ENCODE measurements at regions not wholly inside any gene's neighbourhood (a gene's known extent, or its start where the extent isn't known, plus 50 kb on each side); places are given as distances from the start of the nearest gene placed in this dataset.

DNA sequence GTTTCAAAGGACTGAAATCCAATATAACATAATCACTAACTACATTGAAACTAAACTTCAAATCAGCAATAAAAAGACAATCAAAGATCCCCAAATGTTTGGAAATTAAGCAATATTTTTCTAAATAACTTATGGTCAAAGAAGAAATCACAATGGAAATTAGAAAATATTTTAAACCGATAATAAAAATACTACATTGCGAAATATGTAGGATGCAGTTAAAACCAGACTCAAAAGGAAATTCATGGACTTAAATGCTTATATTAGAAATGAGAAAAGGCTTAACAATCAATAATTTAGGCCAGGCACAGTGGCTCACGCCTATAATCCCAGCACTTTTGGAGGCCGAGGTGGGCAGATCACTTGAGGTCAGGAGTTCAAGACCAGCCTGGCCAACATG is 79.0 kb upstream of the HAAO start:
- TF ChIP-seq CTCF (IDR thresholded peaks at IDR 0.05; ENCODE audit: low read depth, low read length): no peak
- H3K36me3 ChIP-seq: no peaks in the 10 kb centered on the region
- H3K27me3 ChIP-seq (ENCODE audit: insufficient read depth, low read depth, severe bottlenecking): no peaks in the 10 kb centered on the region
- H3K27ac ChIP-seq: no peak overlapping the region
- H3K9me3 ChIP-seq (ENCODE audit: severe bottlenecking): peaks cover 11% of the 10 kb centered on the region
- no peak for DNase-seq
- no peak overlapping the region for H3K4me3 ChIP-seq (ENCODE audit: low read depth, low read length)

- Histone ChIP-seq H3K9me3 (ENCODE audit: severe bottlenecking) (peaks cover 11% of the 10 kb centered on the region), H3K36me3 (no peaks in the 10 kb centered on the region), H3K27ac (no peak overlapping the region), H3K27me3 (ENCODE audit: insufficient read depth, low read depth, severe bottlenecking) (no peaks in the 10 kb centered on the region), H3K4me3 (ENCODE audit: low read depth, low read length) (no peak overlapping the region)
- TF ChIP-seq CTCF (IDR thresholded peaks at IDR 0.05; ENCODE audit: low read depth, low read length): no peak
- DNase-seq: no peak
Observed at GRCh38 chr2:42868874-42869273, 76.5 kb upstream of the HAAO start.

- no peak for DNase-seq
- no peaks in the 10 kb centered on the region for H3K36me3 ChIP-seq
- H3K9me3 ChIP-seq (ENCODE audit: severe bottlenecking): peaks cover 11% of the 10 kb centered on the region
- no peak overlapping the region for H3K4me3 ChIP-seq (ENCODE audit: low read depth, low read length)
- TF ChIP-seq CTCF (IDR thresholded peaks at IDR 0.05; ENCODE audit: low read depth, low read length): no peak
- no peak overlapping the region for H3K27ac ChIP-seq
- H3K27me3 ChIP-seq (ENCODE audit: insufficient read depth, low read depth, severe bottlenecking): no peaks in the 10 kb centered on the region
Observed at GRCh38 chr2:42868096-42868495, 75.7 kb upstream of the HAAO start.

GRCh38 chr2:42867093-42868065 is 75.0 kb upstream of the HAAO start:
- Histone ChIP-seq H3K9me3 (ENCODE audit: severe bottlenecking) (peaks cover 11% of the 10 kb centered on the region), H3K27ac (no peak overlapping the region), H3K4me3 (ENCODE audit: low read depth, low read length) (no peak overlapping the region), H3K36me3 (no peaks in the 10 kb centered on the region), H3K27me3 (ENCODE audit: insufficient read depth, low read depth, severe bottlenecking) (no peaks in the 10 kb centered on the region)
- DNase-seq: no peak
- no peak for TF ChIP-seq CTCF (IDR thresholded peaks at IDR 0.05; ENCODE audit: low read depth, low read length)

DNA sequence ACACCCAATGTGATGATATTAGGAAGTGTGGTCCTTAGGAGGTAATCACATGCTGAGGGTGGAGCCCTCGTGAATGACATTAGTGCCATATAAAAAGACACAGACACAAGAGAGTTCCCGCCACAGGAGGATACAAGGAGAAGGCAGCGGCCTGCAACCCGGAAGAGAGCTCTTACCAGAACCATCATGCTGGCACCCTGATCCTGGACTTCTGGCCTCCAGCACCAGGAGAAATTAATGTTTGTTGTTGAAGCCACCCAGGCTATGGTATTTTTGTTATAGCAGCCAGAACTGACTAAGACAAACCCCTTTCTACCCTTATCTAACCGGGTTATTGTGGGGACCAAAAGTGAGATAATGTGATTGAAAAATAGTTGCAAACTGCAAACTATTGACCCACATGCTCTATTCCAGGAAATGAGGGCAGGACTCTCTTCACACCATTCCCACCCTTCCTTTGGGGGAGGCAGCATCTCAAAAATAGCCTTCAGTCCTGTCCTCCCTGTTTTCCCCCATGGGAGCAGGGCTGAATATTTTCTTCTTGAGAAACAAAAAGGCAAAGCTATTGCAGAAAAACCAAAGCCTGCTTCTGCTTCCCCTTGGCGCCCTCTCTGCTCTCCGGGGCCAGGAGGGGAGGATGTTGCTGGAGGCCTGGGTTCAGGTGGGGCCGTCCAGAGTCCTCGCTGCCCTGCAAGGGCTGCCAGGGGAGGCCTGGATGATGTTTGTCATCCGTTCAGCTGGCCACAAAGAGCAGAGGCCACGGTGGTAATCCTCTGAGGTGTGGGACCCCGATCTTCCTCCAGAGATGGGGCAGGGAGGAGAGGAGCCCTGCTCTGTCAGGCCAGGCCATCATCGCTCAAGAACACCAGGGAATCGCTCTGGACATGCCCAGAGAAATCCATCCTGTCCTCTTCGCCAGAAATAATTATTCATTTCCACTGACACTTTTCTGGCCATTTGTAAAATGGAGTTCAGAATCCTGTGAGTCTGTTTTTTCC is 73.8 kb upstream of the HAAO start:
- no peak for DNase-seq
- Histone ChIP-seq H3K27ac (no peak overlapping the region), H3K27me3 (ENCODE audit: insufficient read depth, low read depth, severe bottlenecking) (no peaks in the 10 kb centered on the region), H3K9me3 (ENCODE audit: severe bottlenecking) (peaks cover 11% of the 10 kb centered on the region), H3K36me3 (no peaks in the 10 kb centered on the region), H3K4me3 (ENCODE audit: low read depth, low read length) (no peak overlapping the region)
- TF ChIP-seq CTCF (IDR thresholded peaks at IDR 0.05; ENCODE audit: low read depth, low read length): no peak

Data from WERI-Rb-1 (cell line).